Breast epithelium (tissue), 3 donors: ENCODE measurements at regions not wholly inside any gene's neighbourhood (a gene's known extent, or its start where the extent isn't known, plus 50 kb on each side); places are given as distances from the start of the nearest gene placed in this dataset.

Experiments
- POLR2A ChIP-seq: fragments of 450-650 bp; IDR thresholded peaks from one replicate; pipeline ENCODE4 v1.6.1; 2016; ENCODE audit warnings: antibody characterized with exemption, mild to moderate bottlenecking, moderate library complexity
- POLR2AphosphoS5 ChIP-seq, 3 donors: sonication (generic); formaldehyde crosslinking; IDR thresholded peaks; one replicate each; pipeline ENCODE4 v1.6.1; 2017; ENCODE audit warnings: antibody characterized with exemption in 3 of 3
- TF ChIP-seq, protein P1 (sequence below), 3 donors: fragments of 450-650 bp; IDR thresholded peaks; one replicate each; pipeline ENCODE4 v1.5.1; 2016 to 2017; ENCODE audit warnings: antibody characterized with exemption in 3 of 3, mild to moderate bottlenecking in 3 of 3, moderate library complexity in 3 of 3

DNA sequence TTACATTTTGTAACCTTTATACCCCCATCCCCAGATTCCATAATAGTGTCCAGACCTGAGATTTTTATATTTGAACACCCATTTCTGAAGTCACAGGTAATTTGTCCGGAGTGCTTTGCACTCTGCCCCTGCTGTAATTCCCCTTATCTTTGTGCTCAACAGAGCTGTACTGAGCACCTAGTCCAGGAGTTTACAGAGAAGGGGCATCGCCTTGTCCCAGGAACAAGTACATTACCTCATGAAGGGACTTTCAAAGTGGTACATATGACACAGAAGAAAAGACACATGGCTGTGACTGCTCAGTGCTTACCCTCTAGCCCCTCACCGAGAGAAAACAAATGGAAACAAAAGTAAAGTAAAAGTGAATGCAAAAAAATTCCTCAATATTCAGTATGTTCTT lies 373.5 kb downstream of the SOX11 start:
- TF ChIP-seq, protein P1, sequence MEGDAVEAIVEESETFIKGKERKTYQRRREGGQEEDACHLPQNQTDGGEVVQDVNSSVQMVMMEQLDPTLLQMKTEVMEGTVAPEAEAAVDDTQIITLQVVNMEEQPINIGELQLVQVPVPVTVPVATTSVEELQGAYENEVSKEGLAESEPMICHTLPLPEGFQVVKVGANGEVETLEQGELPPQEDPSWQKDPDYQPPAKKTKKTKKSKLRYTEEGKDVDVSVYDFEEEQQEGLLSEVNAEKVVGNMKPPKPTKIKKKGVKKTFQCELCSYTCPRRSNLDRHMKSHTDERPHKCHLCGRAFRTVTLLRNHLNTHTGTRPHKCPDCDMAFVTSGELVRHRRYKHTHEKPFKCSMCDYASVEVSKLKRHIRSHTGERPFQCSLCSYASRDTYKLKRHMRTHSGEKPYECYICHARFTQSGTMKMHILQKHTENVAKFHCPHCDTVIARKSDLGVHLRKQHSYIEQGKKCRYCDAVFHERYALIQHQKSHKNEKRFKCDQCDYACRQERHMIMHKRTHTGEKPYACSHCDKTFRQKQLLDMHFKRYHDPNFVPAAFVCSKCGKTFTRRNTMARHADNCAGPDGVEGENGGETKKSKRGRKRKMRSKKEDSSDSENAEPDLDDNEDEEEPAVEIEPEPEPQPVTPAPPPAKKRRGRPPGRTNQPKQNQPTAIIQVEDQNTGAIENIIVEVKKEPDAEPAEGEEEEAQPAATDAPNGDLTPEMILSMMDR (IDR thresholded peaks at IDR 0.05): no peak
- TF ChIP-seq POLR2A (no peak), POLR2AphosphoS5 (IDR thresholded peaks at IDR 0.05) (no peak)
